ENCODE measurements at regions not wholly inside any gene's neighbourhood (a gene's known extent, or its start where the extent isn't known, plus 50 kb on each side); places are given as distances from the start of the nearest gene placed in this dataset.

DNA sequence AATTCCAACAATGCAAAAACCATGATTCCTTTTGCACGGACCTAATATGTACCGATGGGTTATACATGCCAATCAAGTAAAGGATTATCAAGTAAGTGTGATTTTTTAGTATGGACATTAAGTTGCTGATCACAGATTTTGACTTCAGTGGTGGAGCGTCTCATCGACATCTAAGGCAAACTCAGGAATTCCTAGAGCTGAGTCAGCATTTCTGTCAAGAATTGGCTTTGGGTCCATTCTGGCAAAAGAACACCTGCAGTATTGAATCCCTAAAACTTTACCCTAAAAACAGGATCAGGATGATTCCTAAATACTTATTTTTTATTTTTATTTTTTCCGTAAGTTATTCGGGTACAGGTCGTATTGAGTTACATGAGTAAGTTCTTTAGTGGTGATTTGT lies 83.6 kb downstream of the HPGD start:
- Histone ChIP-seq H4K91ac (ENCODE audit: insufficient read length, low read depth, low read length) (no peak overlapping the region), H2BK120ac (ENCODE audit: low read depth, low read length, poor library complexity, severe bottlenecking) (no peak overlapping the region), H3K79me2 (ENCODE audit: insufficient read depth, low read length) (no peaks in the 10 kb centered on the region), H3K4me1 (ENCODE audit: insufficient read depth, low read length) (peaks cover 4% of the 10 kb centered on the region; the same call in 1 of the 2 replicates), H4K8ac (replicated peaks; ENCODE audit: insufficient read length, low read depth, low read length) (no peak overlapping the region), H2BK12ac (ENCODE audit: insufficient read length, low read depth, low read length) (no peak overlapping the region), H3K27me3 (ENCODE audit: insufficient read depth, low read length) (no peaks in the 10 kb centered on the region), H3K18ac (ENCODE audit: insufficient read length, low read depth, low read length) (no peak overlapping the region), H2BK20ac (ENCODE audit: low read depth, low read length, poor library complexity, severe bottlenecking) (no peak overlapping the region), H4K5ac (ENCODE audit: insufficient read length, low read depth, low read length) (no peak overlapping the region), H3T11ph (ENCODE audit: low read length) (no peak overlapping the region), H3K79me1 (ENCODE audit: insufficient read depth, low read depth, low read length, poor library complexity, severe bottlenecking) (no peaks in the 10 kb centered on the region), H3K9me3 (ENCODE audit: control insufficient read depth, low read depth, low read length) (no peaks in the 10 kb centered on the region), H3K14ac (ENCODE audit: insufficient read depth, low read length) (no peak overlapping the region), H2BK15ac (ENCODE audit: low read depth, low read length) (no peak overlapping the region), H2BK5ac (ENCODE audit: insufficient read length, low read length) (no peak overlapping the region), H2AFZ (ENCODE audit: low read length) (no peak overlapping the region), H3K23me2 (ENCODE audit: insufficient read length, low read depth, low read length, poor library complexity, severe bottlenecking) (no peaks in the 10 kb centered on the region), H3K4ac (ENCODE audit: low read depth, low read length) (no peak overlapping the region), H2AK5ac (ENCODE audit: insufficient read length, low read length) (no peak overlapping the region), H3K27ac (ENCODE audit: insufficient read length, low read depth, low read length) (no peak overlapping the region), H3K9ac (ENCODE audit: extremely low read depth, insufficient read length, low read length) (no peak overlapping the region), H3K4me2 (ENCODE audit: insufficient read depth, insufficient read length, low read length) (no peak overlapping the region), H3K56ac (ENCODE audit: insufficient read length, low read depth, low read length) (no peak overlapping the region), H3K23ac (ENCODE audit: insufficient read length, low read depth, low read length) (no peak overlapping the region), H4K20me1 (ENCODE audit: control insufficient read depth, insufficient read depth, insufficient read length) (no peaks in the 10 kb centered on the region)
- H3K27ac Mint-ChIP-seq: no peak overlapping the region
- no CpG with 5 or more reads among the region's 7 CpGs for WGBS (ENCODE audit: extremely low coverage, insufficient read length, low lambda C conversion rate)
- H3K9me3 Mint-ChIP-seq: peaks cover 4 to 10% of the 10 kb centered on the region in 2 experiments; a peak in 4 of 5 replicates
- H3K4me1 Mint-ChIP-seq: peaks cover 17 to 23% of the 10 kb centered on the region in 2 experiments
- TF ChIP-seq, protein P1, sequence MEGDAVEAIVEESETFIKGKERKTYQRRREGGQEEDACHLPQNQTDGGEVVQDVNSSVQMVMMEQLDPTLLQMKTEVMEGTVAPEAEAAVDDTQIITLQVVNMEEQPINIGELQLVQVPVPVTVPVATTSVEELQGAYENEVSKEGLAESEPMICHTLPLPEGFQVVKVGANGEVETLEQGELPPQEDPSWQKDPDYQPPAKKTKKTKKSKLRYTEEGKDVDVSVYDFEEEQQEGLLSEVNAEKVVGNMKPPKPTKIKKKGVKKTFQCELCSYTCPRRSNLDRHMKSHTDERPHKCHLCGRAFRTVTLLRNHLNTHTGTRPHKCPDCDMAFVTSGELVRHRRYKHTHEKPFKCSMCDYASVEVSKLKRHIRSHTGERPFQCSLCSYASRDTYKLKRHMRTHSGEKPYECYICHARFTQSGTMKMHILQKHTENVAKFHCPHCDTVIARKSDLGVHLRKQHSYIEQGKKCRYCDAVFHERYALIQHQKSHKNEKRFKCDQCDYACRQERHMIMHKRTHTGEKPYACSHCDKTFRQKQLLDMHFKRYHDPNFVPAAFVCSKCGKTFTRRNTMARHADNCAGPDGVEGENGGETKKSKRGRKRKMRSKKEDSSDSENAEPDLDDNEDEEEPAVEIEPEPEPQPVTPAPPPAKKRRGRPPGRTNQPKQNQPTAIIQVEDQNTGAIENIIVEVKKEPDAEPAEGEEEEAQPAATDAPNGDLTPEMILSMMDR (conservative IDR thresholded peaks at IDR 0.05): no peak
- no peak for DNase-seq
- H3K4me3 Mint-ChIP-seq: no peak overlapping the region
- peaks cover 2% of the 10 kb centered on the region; the same call in 1 of the 2 replicates for H3K27me3 Mint-ChIP-seq (ENCODE audit: low read depth)
- peaks cover 0 to 21% (median 18%) of the 10 kb centered on the region in 3 experiments; a peak in 5 of 7 replicates for H3K36me3 Mint-ChIP-seq (ENCODE audit: insufficient read depth in 1 of 3, low read depth in 3 of 3)

Measured in H9 (cell line).